Fibroblast of peridontal ligament (primary cell): ENCODE measurements at regions not wholly inside any gene's neighbourhood (a gene's known extent, or its start where the extent isn't known, plus 50 kb on each side); places are given as distances from the start of the nearest gene placed in this dataset.
"Not testable (repeated sequence)": the region's sequence is repeated elsewhere in the genome, so short reads cannot be mapped to it uniquely, and the experiment has no call there.

Experiments
- DNase-seq: peaks from one replicate; pipeline ENCODE4 v3.0.0-alpha.2; 2010; ENCODE audit errors: extremely low read depth

GRCh38 chr2:88396209-88396608 lies 56.3 kb downstream of the FOXI3 start:
- no peak for DNase-seq

- DNase-seq: no peak
Observed at GRCh38 chr2:88377641-88377991, 74.9 kb downstream of the FOXI3 start.

GRCh38 chr2:88372042-88372441 lies 80.5 kb downstream of the FOXI3 start:
- DNase-seq: no peak

GRCh38 chr2:88365408-88365807 lies 87.1 kb downstream of the FOXI3 start:
- not testable (repeated sequence) for DNase-seq

- DNase-seq: no peak
Observed at GRCh38 chr2:88355486-88355885, 97.0 kb downstream of the FOXI3 start.

GRCh38 chr2:88351249-88351601 lies 101.3 kb downstream of the FOXI3 start:
- DNase-seq: no peak

- DNase-seq: no peak
Observed at GRCh38 chr2:88350331-88351248, 101.9 kb downstream of the FOXI3 start.

GRCh38 chr2:88345842-88346241 lies 106.7 kb downstream of the FOXI3 start:
- no peak for DNase-seq

GRCh38 chr2:88342749-88343148 lies 109.7 kb downstream of the FOXI3 start:
- no peak for DNase-seq

- no peak for DNase-seq
Observed at GRCh38 chr2:88334418-88334817, 118.1 kb downstream of the FOXI3 start.

GRCh38 chr2:88331239-88331638 lies 121.3 kb downstream of the FOXI3 start:
- DNase-seq: no peak

GRCh38 chr2:88329815-88330603 lies 122.5 kb downstream of the FOXI3 start:
- DNase-seq: no peak

- no peak for DNase-seq
Observed at GRCh38 chr2:88321449-88322248, 130.8 kb downstream of the FOXI3 start.

GRCh38 chr2:88320076-88320773 lies 132.3 kb downstream of the FOXI3 start:
- no peak for DNase-seq

- no peak for DNase-seq
Observed at GRCh38 chr2:88318956-88319330, 133.6 kb downstream of the FOXI3 start.

- no peak for DNase-seq
Observed at GRCh38 chr2:88318071-88318955, 134.2 kb downstream of the FOXI3 start.

- no peak for DNase-seq
Observed at GRCh38 chr2:88310787-88311186, 140.6 kb downstream of the THNSL2 start.

- DNase-seq: no peak
Observed at GRCh38 chr2:88307817-88308216, 137.7 kb downstream of the THNSL2 start.

GRCh38 chr2:88303865-88304264 lies 133.7 kb downstream of the THNSL2 start:
- no peak for DNase-seq

- no peak for DNase-seq
Observed at GRCh38 chr2:88296247-88296646, 126.1 kb downstream of the THNSL2 start.
